ENCODE measurements at regions not wholly inside any gene's neighbourhood (a gene's known extent, or its start where the extent isn't known, plus 50 kb on each side); places are given as distances from the start of the nearest gene placed in this dataset.

GRCh38 chrX:9286234-9286633 is 178.6 kb upstream of the TBL1X start:
- ATAC-seq (ENCODE audit: low read depth) (no peak), DNase-seq (no peak)
- Mint-ChIP-seq H3K9me3 (no peaks in the 10 kb centered on the region), H3K27me3 (peaks cover 2% of the 10 kb centered on the region), H3K4me1 (peaks cover 7% of the 10 kb centered on the region), H3K4me3 (no peak overlapping the region), H3K36me3 (ENCODE audit: low read depth) (no peaks in the 10 kb centered on the region), H3K27ac (no peak overlapping the region)
- CTCF ChIA-PET = no interaction called here
- TF ChIP-seq, protein P1, sequence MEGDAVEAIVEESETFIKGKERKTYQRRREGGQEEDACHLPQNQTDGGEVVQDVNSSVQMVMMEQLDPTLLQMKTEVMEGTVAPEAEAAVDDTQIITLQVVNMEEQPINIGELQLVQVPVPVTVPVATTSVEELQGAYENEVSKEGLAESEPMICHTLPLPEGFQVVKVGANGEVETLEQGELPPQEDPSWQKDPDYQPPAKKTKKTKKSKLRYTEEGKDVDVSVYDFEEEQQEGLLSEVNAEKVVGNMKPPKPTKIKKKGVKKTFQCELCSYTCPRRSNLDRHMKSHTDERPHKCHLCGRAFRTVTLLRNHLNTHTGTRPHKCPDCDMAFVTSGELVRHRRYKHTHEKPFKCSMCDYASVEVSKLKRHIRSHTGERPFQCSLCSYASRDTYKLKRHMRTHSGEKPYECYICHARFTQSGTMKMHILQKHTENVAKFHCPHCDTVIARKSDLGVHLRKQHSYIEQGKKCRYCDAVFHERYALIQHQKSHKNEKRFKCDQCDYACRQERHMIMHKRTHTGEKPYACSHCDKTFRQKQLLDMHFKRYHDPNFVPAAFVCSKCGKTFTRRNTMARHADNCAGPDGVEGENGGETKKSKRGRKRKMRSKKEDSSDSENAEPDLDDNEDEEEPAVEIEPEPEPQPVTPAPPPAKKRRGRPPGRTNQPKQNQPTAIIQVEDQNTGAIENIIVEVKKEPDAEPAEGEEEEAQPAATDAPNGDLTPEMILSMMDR (IDR thresholded peaks at IDR 0.05) = no peak
- intact Hi-C loops (cut with micrococcal nuclease) = no loop called here
- POLR2A ChIA-PET = no interaction called here

GRCh38 chrX:9291629-9292028 is 173.2 kb upstream of the TBL1X start:
- ChIA-PET CTCF (no interaction called here), POLR2A (interaction anchor here (0.7 kb wide), 1 partner anchor 199 kb away, joined by 3 read pairs; no protein-coding TSS in a partner anchor)
- ATAC-seq (ENCODE audit: low read depth) (no peak), DNase-seq (no peak)
- H3K27me3 Mint-ChIP-seq = peaks cover 16% of the 10 kb centered on the region
- no peak overlapping the region for H3K27ac Mint-ChIP-seq
- H3K36me3 Mint-ChIP-seq (ENCODE audit: low read depth) = no peaks in the 10 kb centered on the region
- H3K4me1 Mint-ChIP-seq = peaks cover 11% of the 10 kb centered on the region
- H3K9me3 Mint-ChIP-seq = no peaks in the 10 kb centered on the region
- intact Hi-C loops (cut with micrococcal nuclease) = no loop called here
- TF ChIP-seq, protein P1 (IDR thresholded peaks at IDR 0.05) = no peak
- no peak overlapping the region for H3K4me3 Mint-ChIP-seq

DNA sequence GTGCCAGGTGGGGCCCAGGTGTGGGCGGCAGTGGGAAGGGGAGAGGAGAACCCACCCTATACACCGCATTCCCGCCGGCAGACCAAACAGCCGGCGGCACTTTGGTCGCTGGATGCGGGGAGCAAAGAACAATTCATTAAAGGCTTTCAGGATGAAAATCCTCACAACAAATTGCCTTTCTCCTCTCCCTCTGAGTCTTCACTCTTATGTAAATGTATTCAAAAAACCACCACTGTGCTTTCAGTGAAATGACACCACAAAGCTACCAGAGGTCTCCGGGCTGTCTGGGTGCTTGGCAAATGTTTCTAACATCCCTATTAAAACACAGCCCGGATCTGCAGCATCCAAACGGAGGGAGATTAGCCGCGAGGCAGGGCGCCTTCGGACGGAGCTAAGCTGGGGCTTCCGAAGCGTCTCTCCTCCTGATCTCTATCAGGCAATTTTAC is 171.8 kb upstream of the TBL1X start:
- H3K9me3 Mint-ChIP-seq = no peaks in the 10 kb centered on the region
- intact Hi-C loops (cut with micrococcal nuclease) = no loop called here
- ChIA-PET CTCF (no interaction called here), POLR2A (no interaction called here)
- no peak for ATAC-seq (ENCODE audit: low read depth)
- H3K4me3 Mint-ChIP-seq = no peak overlapping the region
- H3K36me3 Mint-ChIP-seq (ENCODE audit: low read depth) = no peaks in the 10 kb centered on the region
- H3K4me1 Mint-ChIP-seq = peaks cover 11% of the 10 kb centered on the region
- peaks cover 16% of the 10 kb centered on the region for H3K27me3 Mint-ChIP-seq
- TF ChIP-seq, protein P1 (IDR thresholded peaks at IDR 0.05) = no peak
- DNase-seq = no peak
- H3K27ac Mint-ChIP-seq = no peak overlapping the region

GRCh38 chrX:9293903-9294302 is 171.0 kb upstream of the TBL1X start:
- TF ChIP-seq, protein P1 (IDR thresholded peaks at IDR 0.05) = no peak
- Mint-ChIP-seq H3K9me3 (no peaks in the 10 kb centered on the region), H3K4me1 (peaks cover 11% of the 10 kb centered on the region), H3K4me3 (no peak overlapping the region), H3K36me3 (ENCODE audit: low read depth) (no peaks in the 10 kb centered on the region), H3K27me3 (peaks cover 16% of the 10 kb centered on the region), H3K27ac (no peak overlapping the region)
- ChIA-PET CTCF (no interaction called here), POLR2A (no interaction called here)
- ATAC-seq (ENCODE audit: low read depth) = no peak
- DNase-seq = no peak
- intact Hi-C loops (cut with micrococcal nuclease) = no loop called here

GRCh38 chrX:9295551-9295950 is 169.3 kb upstream of the TBL1X start:
- ATAC-seq (ENCODE audit: low read depth) (no peak), DNase-seq (no peak)
- CTCF ChIA-PET = no interaction called here
- no peak overlapping the region for H3K4me3 Mint-ChIP-seq
- intact Hi-C loops (cut with micrococcal nuclease) = loop anchor here (5.0 kb wide), 1 partner anchor 47 kb away; no protein-coding TSS in a partner anchor
- no peaks in the 10 kb centered on the region for H3K36me3 Mint-ChIP-seq (ENCODE audit: low read depth)
- H3K27me3 Mint-ChIP-seq = peaks cover 16% of the 10 kb centered on the region
- no peak overlapping the region for H3K27ac Mint-ChIP-seq
- H3K4me1 Mint-ChIP-seq = peaks cover 11% of the 10 kb centered on the region
- TF ChIP-seq, protein P1 (IDR thresholded peaks at IDR 0.05) = no peak
- H3K9me3 Mint-ChIP-seq = no peaks in the 10 kb centered on the region
- POLR2A ChIA-PET = no interaction called here

All from activated B cell treated with CpG ODN at 0.5 μM for 24 hours (primary cell).